MM.1S (cell line): ENCODE measurements at regions not wholly inside any gene's neighbourhood (a gene's known extent, or its start where the extent isn't known, plus 50 kb on each side); places are given as distances from the start of the nearest gene placed in this dataset.

Source experiments
- DNase-seq: peaks from one replicate; pipeline ENCODE4 v3.0.0-alpha.2; 2015
- H2AFZ ChIP-seq: fragments of 300-600 bp; sonication (generic); 2 replicates; pipeline ENCODE4 v1.6.0; 2016; ENCODE audit warnings: antibody characterized with exemption, low read length
- H3F3A ChIP-seq: fragments of 300-600 bp; sonication (generic); 2 replicates; pipeline ENCODE4 v1.6.1; 2016; ENCODE audit warnings: mild to moderate bottlenecking, antibody characterized with exemption, low read length, moderate library complexity, mixed read lengths; ENCODE audit not compliant: insufficient read depth
- H3K27ac ChIP-seq: fragments of 300-600 bp; sonication (generic); 2 replicates; pipeline ENCODE4 v1.5.1; 2016; ENCODE audit warnings: mild to moderate bottlenecking, low read length
- H3K27me3 ChIP-seq: fragments of 300-600 bp; sonication (generic); replicated peaks from 2 replicates; pipeline ENCODE4 v1.6.0; 2016; ENCODE audit warnings: low read length; ENCODE audit not compliant: insufficient read depth
- H3K36me3 ChIP-seq: fragments of 300-600 bp; sonication (generic); replicated peaks from 2 replicates; pipeline ENCODE4 v1.6.1; 2016; ENCODE audit warnings: mild to moderate bottlenecking, low read length, mixed read lengths; ENCODE audit not compliant: insufficient read depth
- H3K4me1 ChIP-seq: fragments of 300-600 bp; sonication (generic); 2 replicates; pipeline ENCODE4 v1.6.1; 2016; ENCODE audit warnings: low read length, mixed read lengths
- H3K4me2 ChIP-seq: fragments of 300-600 bp; sonication (generic); 2 replicates; pipeline ENCODE4 v1.6.0; 2016; ENCODE audit warnings: low read depth, low read length
- H3K4me3 ChIP-seq: fragments of 300-600 bp; sonication (generic); 2 replicates; pipeline ENCODE4 v1.5.1; 2016; ENCODE audit warnings: low read length, mixed read lengths
- H3K79me2 ChIP-seq: fragments of 300-600 bp; sonication (generic); 2 replicates; pipeline ENCODE4 v1.6.1; 2016; ENCODE audit warnings: mixed run types, low read length, mixed read lengths
- H3K9ac ChIP-seq: fragments of 300-600 bp; sonication (generic); 2 replicates; pipeline ENCODE4 v1.6.1; 2016; ENCODE audit warnings: low read length, mixed read lengths
- H3K9me2 ChIP-seq: fragments of 300-600 bp; sonication (generic); replicated peaks from 2 replicates; pipeline ENCODE4 v1.6.1; 2016; ENCODE audit warnings: mild to moderate bottlenecking, low read length, mixed read lengths; ENCODE audit not compliant: insufficient read depth
- H3K9me3 ChIP-seq: fragments of 300-600 bp; sonication (generic); replicated peaks from 2 replicates; pipeline ENCODE4 v1.6.1; 2016; ENCODE audit warnings: mild to moderate bottlenecking, low read length, mixed read lengths; ENCODE audit not compliant: insufficient read depth
- H4K20me1 ChIP-seq: fragments of 300-600 bp; sonication (generic); 2 replicates; pipeline ENCODE4 v1.6.1; 2016; ENCODE audit warnings: mild to moderate bottlenecking, low read length, moderate library complexity, mixed read lengths; ENCODE audit not compliant: insufficient read depth
- CTCF ChIP-seq: fragments of 300-600 bp; sonication (generic); IDR thresholded peaks from 2 replicates; pipeline ENCODE4 v1.5.1; 2016; ENCODE audit warnings: antibody characterized with exemption, low read length, mixed read lengths
- EZH2 ChIP-seq: fragments of 300-600 bp; sonication (generic); optimal IDR thresholded peaks from 2 replicates; pipeline ENCODE3; 2017; ENCODE audit warnings: low read depth, mild to moderate bottlenecking, antibody characterized with exemption, low read length, mixed read lengths
- EZH2phosphoT487 ChIP-seq: fragments of 300-600 bp; sonication (generic); IDR thresholded peaks from 2 replicates; pipeline ENCODE4 v1.6.1; 2018; ENCODE audit warnings: antibody characterized with exemption, low read length

- no peak overlapping the region for H3K27ac ChIP-seq
- no peaks in the 10 kb centered on the region for H3K4me1 ChIP-seq
- no peaks in the 10 kb centered on the region for H3K9me3 ChIP-seq
- TF ChIP-seq EZH2 (no peak), EZH2phosphoT487 (no peak), CTCF (no peak)
- no peaks in the 10 kb centered on the region for H3F3A ChIP-seq
- H3K4me3 ChIP-seq = no peak overlapping the region
- H3K9me2 ChIP-seq = no peaks in the 10 kb centered on the region
- no peak overlapping the region for H3K4me2 ChIP-seq
- no peaks in the 10 kb centered on the region for H3K36me3 ChIP-seq
- no peaks in the 10 kb centered on the region for H3K27me3 ChIP-seq
- H3K79me2 ChIP-seq = no peaks in the 10 kb centered on the region
- no peak overlapping the region for H3K9ac ChIP-seq
- no peak overlapping the region for H2AFZ ChIP-seq
- no peaks in the 10 kb centered on the region for H4K20me1 ChIP-seq
- no peak for DNase-seq
Observed at GRCh38 chr9:111250875-111251842, 78.9 kb downstream of the OR2K2 start.

GRCh38 chr9:111237447-111237846, 92.6 kb downstream of the OR2K2 start:
- no peaks in the 10 kb centered on the region for H3K79me2 ChIP-seq
- no peaks in the 10 kb centered on the region for H3K9me2 ChIP-seq
- no peaks in the 10 kb centered on the region for H3K36me3 ChIP-seq
- H3K27ac ChIP-seq = no peak overlapping the region
- no peak overlapping the region for H3K9ac ChIP-seq
- no peaks in the 10 kb centered on the region for H3K27me3 ChIP-seq
- H3K4me3 ChIP-seq = no peak overlapping the region
- peak; percentile 64 for DNase-seq
- peaks cover 6% of the 10 kb centered on the region; the same call in 1 of the 2 replicates for H3K4me1 ChIP-seq
- no peak overlapping the region for H2AFZ ChIP-seq
- H3K9me3 ChIP-seq = no peaks in the 10 kb centered on the region
- H3K4me2 ChIP-seq = no peak overlapping the region
- TF ChIP-seq EZH2 (no peak), CTCF (no peak)
- H4K20me1 ChIP-seq = no peaks in the 10 kb centered on the region
- H3F3A ChIP-seq = 0 out of 2 replicates have a peak, but pooled peaks cover 4% of the 10 kb centered on the region

GRCh38 chr9:111236332-111236731, 93.7 kb downstream of the OR2K2 start:
- Histone ChIP-seq H3K4me2 (no peak overlapping the region), H3K27me3 (no peaks in the 10 kb centered on the region), H3K9me2 (no peaks in the 10 kb centered on the region), H3K4me1 (peaks cover 6% of the 10 kb centered on the region; the same call in 1 of the 2 replicates), H3K4me3 (no peak overlapping the region), H3K9me3 (no peaks in the 10 kb centered on the region), H3F3A (0 out of 2 replicates have a peak, but pooled peaks cover 4% of the 10 kb centered on the region), H3K27ac (no peak overlapping the region), H3K36me3 (no peaks in the 10 kb centered on the region), H3K9ac (no peak overlapping the region), H2AFZ (no peak overlapping the region), H3K79me2 (no peaks in the 10 kb centered on the region), H4K20me1 (no peaks in the 10 kb centered on the region)
- DNase-seq = no peak
- TF ChIP-seq EZH2 (no peak), CTCF (no peak), EZH2phosphoT487 (no peak)
